ENCODE measurements at regions not wholly inside any gene's neighbourhood (a gene's known extent, or its start where the extent isn't known, plus 50 kb on each side); places are given as distances from the start of the nearest gene placed in this dataset.
"Not testable (repeated sequence)": the region's sequence is repeated elsewhere in the genome, so short reads cannot be mapped to it uniquely, and the experiment has no call there.

GRCh38 chr2:131673400-131674173, 145.9 kb downstream of the CCDC74A start:
- peak; percentile 63 for DNase-seq

- no peak for DNase-seq
These were observed 146.5 kb downstream of the CCDC74A start for GRCh38 chr2:131674174-131674507.

GRCh38 chr2:131681611-131682121, 154.0 kb downstream of the CCDC74A start:
- DNase-seq, result not testable (repeated sequence)

- peak; percentile 81 for DNase-seq
These were observed 154.6 kb downstream of the CCDC74A start for GRCh38 chr2:131682122-131682944.

- not testable (repeated sequence) for DNase-seq
These were observed 155.2 kb downstream of the CCDC74A start for GRCh38 chr2:131682945-131683330.

GRCh38 chr2:131684631-131685316, 157.1 kb downstream of the CCDC74A start:
- not testable (repeated sequence) for DNase-seq

GRCh38 chr2:131686164-131686893, 158.6 kb downstream of the CCDC74A start:
- DNase-seq, result not testable (repeated sequence)

- not testable (repeated sequence) for DNase-seq
These were observed 159.2 kb downstream of the CCDC74A start for GRCh38 chr2:131686894-131687238.

GRCh38 chr2:131689066-131689465, 161.4 kb downstream of the CCDC74A start:
- not testable (repeated sequence) for DNase-seq

GRCh38 chr2:131711268-131711667, 183.6 kb downstream of the CCDC74A start:
- DNase-seq, result not testable (repeated sequence)

- DNase-seq, result not testable (repeated sequence)
These were observed 190.2 kb downstream of the CCDC74A start for GRCh38 chr2:131717907-131718306.

GRCh38 chr2:131721163-131721562, 193.5 kb downstream of the CCDC74A start:
- DNase-seq, result not testable (repeated sequence)

- DNase-seq, result not testable (repeated sequence)
These were observed 194.6 kb downstream of the CCDC74A start for GRCh38 chr2:131722256-131722655.

GRCh38 chr2:131724019-131724418, 196.3 kb downstream of the CCDC74A start:
- DNase-seq, result no peak

- DNase-seq, result not testable (repeated sequence)
These were observed 200.8 kb downstream of the CCDC74A start for GRCh38 chr2:131728451-131728850.

- not testable (repeated sequence) for DNase-seq
These were observed 205.8 kb downstream of the CCDC74A start for GRCh38 chr2:131733530-131733929.

GRCh38 chr2:131736406-131736805, 208.7 kb downstream of the CCDC74A start:
- not testable (repeated sequence) for DNase-seq

GRCh38 chr2:131738533-131738932, 210.8 kb downstream of the CCDC74A start:
- DNase-seq, result not testable (repeated sequence)

GRCh38 chr2:131738996-131739434, 211.3 kb downstream of the CCDC74A start:
- not testable (repeated sequence) for DNase-seq

- DNase-seq, result no peak
These were observed 226.2 kb downstream of the CCDC74A start for GRCh38 chr2:131753640-131754561.

Measured in stimulated activated CD4-positive, alpha-beta T cell treated with anti-CD3 and anti-CD28 coated beads, Interleukin-1b, Interleukin-23, amount 100 ng/mL, for 48 hours (primary cell).